ENCODE measurements at regions not wholly inside any gene's neighbourhood (a gene's known extent, or its start where the extent isn't known, plus 50 kb on each side); places are given as distances from the start of the nearest gene placed in this dataset.
A peak's percentile ranks its signal among the peaks of the same experiment; 100 is the strongest.
"Not testable (repeated sequence)": the region's sequence is repeated elsewhere in the genome, so short reads cannot be mapped to it uniquely, and the experiment has no call there.

DNA sequence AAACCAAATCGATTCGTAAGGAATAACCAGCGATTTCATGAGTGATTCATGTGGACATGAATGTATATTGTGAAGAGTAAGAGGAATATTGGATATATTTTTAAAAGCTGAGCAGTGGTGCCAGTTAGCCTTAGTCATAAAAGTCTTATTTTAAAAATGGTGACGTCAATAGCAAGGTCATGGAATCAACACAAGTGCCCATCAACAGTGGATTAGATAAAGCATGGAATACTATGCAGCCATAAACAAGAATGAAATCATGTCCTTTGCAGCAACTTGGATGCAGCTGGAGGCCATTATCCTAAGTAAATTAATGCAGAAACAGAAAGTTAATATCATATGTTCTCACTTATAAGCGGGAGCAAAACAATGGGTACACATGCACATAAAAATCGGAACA lies 89.0 kb upstream of the STOX2 start:
- no peak for DNase-seq

DNA sequence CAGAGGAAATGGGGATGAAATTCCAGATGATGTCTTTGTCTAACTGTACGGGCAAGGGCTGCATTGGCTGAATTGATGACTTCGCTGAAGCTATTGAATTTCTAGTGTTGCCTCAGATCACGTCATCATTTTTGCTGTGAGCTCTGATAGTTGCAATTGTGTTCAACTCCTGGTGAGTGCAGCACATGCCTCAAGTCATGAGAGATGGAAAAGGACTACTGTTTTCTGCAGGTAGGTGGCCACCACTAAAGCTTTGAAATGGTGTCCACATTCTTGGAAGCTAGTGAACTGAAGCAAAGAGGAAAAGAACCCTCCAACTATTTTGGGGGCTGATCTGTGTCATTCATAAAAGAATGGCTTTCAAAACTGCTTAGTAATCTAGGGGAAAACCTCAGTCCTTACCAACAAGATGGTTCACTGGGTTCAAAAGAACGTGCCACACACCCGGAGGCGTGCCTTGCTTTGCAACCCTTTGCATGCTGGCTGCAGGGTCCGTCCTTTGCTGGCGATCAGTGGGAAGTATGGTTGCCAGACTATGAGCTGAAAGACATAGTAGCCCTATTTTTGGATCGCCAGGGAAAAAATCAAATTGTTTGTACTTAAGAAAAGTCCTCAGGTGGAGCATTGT lies 88.1 kb upstream of the STOX2 start:
- no peak for DNase-seq

- not testable (repeated sequence) for DNase-seq
Observed at GRCh38 chr4:183818591-183818990, 86.5 kb upstream of the STOX2 start.

- DNase-seq = no peak
Observed at GRCh38 chr4:183821076-183821853, 83.8 kb upstream of the STOX2 start.

- DNase-seq = peak; percentile 45
Observed at GRCh38 chr4:183823434-183823833, 81.7 kb upstream of the STOX2 start.

DNA sequence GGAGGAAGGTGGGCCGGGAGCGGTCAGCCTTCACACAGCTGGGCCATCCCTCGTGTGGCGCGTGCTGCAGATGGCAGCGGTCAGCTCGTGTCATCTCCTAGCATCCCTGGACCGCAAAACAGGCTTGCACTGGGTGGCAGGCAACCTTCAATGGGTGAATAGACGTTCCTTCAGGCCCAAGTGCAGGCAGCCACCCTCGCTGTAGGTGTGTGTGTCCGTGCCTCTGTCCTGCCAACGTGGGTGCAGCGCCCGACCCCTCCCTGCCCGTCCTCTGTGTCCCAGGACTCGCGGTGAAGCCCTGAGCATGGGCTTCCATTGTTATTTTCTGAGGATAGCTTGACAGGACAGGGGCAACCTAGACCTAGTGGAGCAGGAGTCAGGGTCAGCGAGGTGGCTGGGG lies 79.8 kb upstream of the STOX2 start:
- DNase-seq = no peak

DNA sequence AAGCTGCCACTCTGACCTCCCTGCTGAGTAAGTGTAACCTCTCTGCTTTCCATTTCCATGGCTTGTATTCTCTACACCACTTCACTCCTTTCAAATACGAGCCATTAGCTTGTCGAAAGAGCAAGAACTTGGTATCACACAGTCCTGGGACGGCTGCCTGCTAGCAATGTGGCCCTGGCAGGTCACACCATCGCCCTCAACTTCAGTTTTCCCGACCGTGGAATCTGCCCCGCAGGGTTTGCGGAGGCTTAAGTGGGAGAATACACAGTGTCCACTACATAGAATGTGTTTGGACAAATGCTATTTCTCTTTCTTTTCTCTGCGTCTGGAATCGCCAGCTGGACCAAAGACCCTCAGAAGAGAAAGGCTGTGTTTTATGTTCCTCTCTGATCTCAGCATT lies 78.6 kb upstream of the STOX2 start:
- DNase-seq = no peak

- DNase-seq = no peak
Observed at GRCh38 chr4:183828125-183828524, 77.0 kb upstream of the STOX2 start.

- no peak for DNase-seq
Observed at GRCh38 chr4:183828839-183829238, 76.3 kb upstream of the STOX2 start.

- no peak for DNase-seq
Observed at GRCh38 chr4:183830438-183830985, 74.6 kb upstream of the STOX2 start.

GRCh38 chr4:183831026-183831446 lies 74.1 kb upstream of the STOX2 start:
- DNase-seq = no peak

- DNase-seq = no peak
Observed at GRCh38 chr4:183831683-183832082, 73.4 kb upstream of the STOX2 start.

DNA sequence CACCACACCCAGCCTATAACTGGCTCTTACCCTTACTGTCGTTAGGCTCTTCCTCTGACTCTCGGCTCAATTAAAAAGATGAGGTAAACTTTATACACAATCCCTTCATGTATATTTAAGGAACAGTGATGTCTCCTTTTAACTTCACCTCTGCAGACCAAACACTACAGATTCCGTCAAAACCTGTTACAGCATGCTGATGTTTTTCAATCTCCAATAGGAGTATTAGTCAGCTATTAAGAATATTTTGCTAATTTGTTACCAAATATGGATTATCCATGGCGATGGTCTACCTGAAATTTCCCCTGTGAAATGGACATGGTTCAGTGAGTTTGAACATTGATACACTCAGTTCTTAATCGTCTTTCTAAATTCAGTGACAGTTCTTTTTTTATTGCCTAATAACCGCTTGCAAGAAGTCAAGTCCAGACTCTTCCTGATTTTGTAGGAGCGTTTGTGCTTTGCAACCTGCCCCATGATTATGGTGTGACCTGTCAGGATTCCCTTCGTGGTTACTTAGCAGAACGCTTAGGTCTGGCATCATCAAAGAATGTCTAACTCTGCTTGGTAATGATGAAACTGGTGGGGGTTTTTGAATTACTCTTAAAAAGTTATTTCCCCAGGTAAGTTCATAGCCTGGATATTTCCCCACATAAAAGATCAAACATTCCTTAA lies 72.2 kb upstream of the STOX2 start:
- DNase-seq = no peak

- no peak for DNase-seq
Observed at GRCh38 chr4:183834252-183834651, 70.9 kb upstream of the STOX2 start.

DNA sequence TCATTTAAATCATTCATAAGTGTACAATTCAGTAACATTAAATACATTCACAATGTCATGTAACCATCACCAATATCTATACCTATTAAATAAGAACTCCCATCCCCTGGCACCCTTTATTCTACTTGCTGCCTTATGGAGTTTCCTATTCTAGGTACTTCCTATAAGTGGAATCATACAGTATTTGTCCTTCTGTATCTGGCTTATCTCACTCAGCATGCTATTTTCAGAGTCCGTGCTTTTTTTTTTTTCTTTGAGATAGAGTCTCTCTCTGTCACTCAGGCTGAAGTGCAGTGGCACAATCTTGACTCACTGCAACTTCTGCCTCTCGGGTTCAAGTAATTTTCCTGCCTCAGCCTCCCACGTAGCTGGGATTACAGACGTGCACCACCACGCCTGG lies 67.9 kb upstream of the STOX2 start:
- DNase-seq = no peak

DNA sequence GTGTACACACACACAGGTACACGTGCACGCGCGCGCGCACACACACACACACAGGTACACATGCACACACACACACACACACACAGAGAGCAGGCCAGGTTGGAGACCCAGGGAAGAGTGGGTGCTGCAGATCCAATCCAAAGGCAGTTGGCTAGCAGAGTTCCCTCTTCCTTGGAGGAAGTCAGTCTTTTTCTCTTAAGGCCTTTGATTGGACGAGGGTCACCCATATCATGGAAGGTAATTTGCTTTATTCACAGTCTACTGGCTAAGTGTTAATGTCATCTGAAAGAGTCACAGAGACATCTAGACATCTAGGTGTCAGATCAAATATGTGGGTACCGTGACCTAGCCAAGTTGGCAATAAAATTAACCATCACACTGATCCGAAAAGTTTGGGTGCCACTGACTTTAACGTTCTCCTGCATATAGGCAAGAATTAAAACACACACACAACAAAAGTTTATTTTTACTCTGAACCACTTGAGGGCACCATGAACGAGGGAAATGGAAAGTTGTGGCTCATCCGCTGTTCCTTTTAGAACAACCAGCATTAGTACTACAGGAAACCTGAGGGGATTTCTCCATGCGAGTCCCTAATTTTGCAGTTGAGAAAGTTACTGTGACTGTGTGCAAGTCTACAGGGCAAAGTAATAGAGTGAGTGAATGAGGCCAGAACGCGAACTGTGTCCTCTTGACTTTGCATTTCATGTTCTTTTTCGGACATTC lies 66.0 kb upstream of the STOX2 start:
- no peak for DNase-seq

DNA sequence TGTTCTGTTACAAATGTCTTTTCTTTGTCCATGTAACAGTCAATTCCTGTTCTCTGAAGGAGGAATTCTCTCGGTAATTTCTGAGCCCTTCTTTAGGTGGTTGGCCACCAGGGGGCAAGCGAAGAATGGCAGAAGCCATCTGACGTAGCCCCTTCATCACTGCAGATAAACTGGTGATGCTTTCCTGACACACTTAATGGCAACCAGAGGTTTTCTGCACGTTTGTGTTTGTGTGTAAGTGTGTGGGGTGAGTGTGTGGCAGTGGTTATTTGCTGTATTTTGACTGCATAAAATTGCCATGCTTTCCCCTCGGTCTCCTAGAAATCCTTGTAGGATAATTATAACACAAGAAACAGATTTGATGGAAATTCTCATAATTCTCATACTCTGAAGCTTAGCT lies 64.8 kb upstream of the STOX2 start:
- DNase-seq = peak; percentile 84

GRCh38 chr4:183841001-183841400 lies 64.1 kb upstream of the STOX2 start:
- DNase-seq = no peak

DNA sequence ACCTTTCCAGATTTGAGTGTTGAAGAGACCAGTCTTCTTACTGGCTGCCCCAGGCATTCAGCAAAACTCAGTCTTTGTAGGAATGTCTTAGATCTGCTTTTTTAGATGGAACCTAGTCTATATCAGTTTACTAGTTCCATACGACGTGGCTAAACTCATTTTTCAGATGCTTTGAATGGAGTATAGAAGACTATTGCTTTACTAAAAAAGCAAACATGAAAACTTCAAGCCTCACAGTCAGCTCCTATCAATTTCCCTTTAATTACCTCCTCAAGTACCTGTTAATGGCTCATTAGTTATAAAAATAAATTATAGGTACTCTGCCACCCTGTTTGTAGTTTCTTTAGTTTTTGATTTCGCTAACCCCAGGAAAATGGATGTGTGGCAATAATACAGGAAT lies 63.0 kb upstream of the STOX2 start:
- DNase-seq = no peak

- no peak for DNase-seq
Observed at GRCh38 chr4:183843248-183843671, 61.8 kb upstream of the STOX2 start.

DNA sequence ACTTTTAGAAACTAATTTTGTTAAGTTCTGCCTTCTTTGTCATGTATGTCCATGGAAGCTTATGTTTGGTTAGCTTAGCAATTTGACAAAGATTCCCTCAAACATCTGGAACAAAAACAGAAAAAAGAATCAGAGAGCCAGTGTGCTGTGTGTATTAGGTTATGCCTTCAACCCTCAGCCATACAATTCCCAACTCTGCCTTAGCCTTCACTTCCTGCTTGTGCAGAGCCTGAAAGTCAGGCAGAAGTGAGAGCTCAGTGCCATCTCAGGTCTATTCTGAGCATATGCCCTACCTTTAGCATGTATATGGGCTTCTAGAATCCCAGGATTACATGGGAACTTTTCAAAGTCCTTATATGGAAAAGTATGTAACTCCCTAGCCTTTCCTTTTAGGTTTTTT lies 58.2 kb upstream of the STOX2 start:
- DNase-seq = no peak

GRCh38 chr4:183848805-183849204 lies 56.3 kb upstream of the STOX2 start:
- no peak for DNase-seq
